ENCODE measurements at regions not wholly inside any gene's neighbourhood (a gene's known extent, or its start where the extent isn't known, plus 50 kb on each side); places are given as distances from the start of the nearest gene placed in this dataset.

- Histone ChIP-seq H3K4me2 (ENCODE audit: insufficient read depth, low read length) (no peak overlapping the region), H3K27ac (ENCODE audit: low read length) (no peak overlapping the region), H3K79me2 (ENCODE audit: insufficient read depth, low read length) (no peaks in the 10 kb centered on the region), H3K4me3 (ENCODE audit: low read depth in 1 of 2, low read length in 2 of 2) (no peak overlapping the region), H3K9ac (ENCODE audit: low read depth, low read length) (no peak overlapping the region), H3K36me3 (ENCODE audit: insufficient read depth, low read length) (no peaks in the 10 kb centered on the region), H3K27me3 (ENCODE audit: insufficient read depth, low read length, poor library complexity) (no peaks in the 10 kb centered on the region), H2AFZ (ENCODE audit: low read depth, low read length) (no peak overlapping the region), H3K9me3 (ENCODE audit: insufficient read depth, low read length, severe bottlenecking) (peaks cover 6% of the 10 kb centered on the region), H4K20me1 (ENCODE audit: insufficient read depth, low read length) (no peaks in the 10 kb centered on the region), H3K4me1 (ENCODE audit: insufficient read depth, low read length) (peaks cover 5% of the 10 kb centered on the region)
- ATAC-seq (ENCODE audit: insufficient read depth, low read depth) (no peak), DNase-seq (no peak)
- TF ChIP-seq CTCF (IDR thresholded peaks at IDR 0.05; ENCODE audit: borderline replicate concordance, extremely low read depth, low read length, poor library complexity, severe bottlenecking) (no peak), EZH2 (IDR thresholded peaks at IDR 0.05; ENCODE audit: borderline replicate concordance, low read depth, low read length, severe bottlenecking) (no peak)
These were observed 96.5 kb upstream of the PRR23E start for GRCh38 chr3:127096256-127097071.

DNA sequence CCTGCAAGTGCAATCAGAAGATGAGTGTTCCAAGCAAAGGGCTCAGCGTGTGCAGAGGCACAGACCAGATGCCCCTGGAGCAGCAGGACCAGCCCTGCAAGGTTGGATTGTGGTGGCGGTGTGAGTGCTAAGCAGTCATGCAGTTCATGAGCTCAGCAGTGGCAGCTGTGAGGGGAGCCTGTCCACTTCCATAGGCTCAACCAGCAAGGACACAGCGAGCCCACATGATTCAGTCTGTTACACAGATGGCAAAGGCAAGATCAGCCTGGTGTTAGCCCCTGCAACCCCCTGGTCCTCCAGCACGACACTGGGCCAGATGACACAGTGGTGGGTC, 95.9 kb upstream of the PRR23E start:
- H3K4me2 ChIP-seq (ENCODE audit: insufficient read depth, low read length) = no peak overlapping the region
- H3K27me3 ChIP-seq (ENCODE audit: insufficient read depth, low read length, poor library complexity) = no peaks in the 10 kb centered on the region
- H3K36me3 ChIP-seq (ENCODE audit: insufficient read depth, low read length) = no peaks in the 10 kb centered on the region
- ATAC-seq (ENCODE audit: insufficient read depth, low read depth) (no peak), DNase-seq (no peak)
- H2AFZ ChIP-seq (ENCODE audit: low read depth, low read length) = no peak overlapping the region
- no peak overlapping the region for H3K4me3 ChIP-seq (ENCODE audit: low read depth in 1 of 2, low read length in 2 of 2)
- H3K9ac ChIP-seq (ENCODE audit: low read depth, low read length) = no peak overlapping the region
- H3K79me2 ChIP-seq (ENCODE audit: insufficient read depth, low read length) = no peaks in the 10 kb centered on the region
- no peaks in the 10 kb centered on the region for H4K20me1 ChIP-seq (ENCODE audit: insufficient read depth, low read length)
- no peaks in the 10 kb centered on the region for H3K4me1 ChIP-seq (ENCODE audit: insufficient read depth, low read length)
- TF ChIP-seq EZH2 (IDR thresholded peaks at IDR 0.05; ENCODE audit: borderline replicate concordance, low read depth, low read length, severe bottlenecking) (no peak), CTCF (IDR thresholded peaks at IDR 0.05; ENCODE audit: borderline replicate concordance, extremely low read depth, low read length, poor library complexity, severe bottlenecking) (no peak)
- H3K27ac ChIP-seq (ENCODE audit: low read length) = no peak overlapping the region
- H3K9me3 ChIP-seq (ENCODE audit: insufficient read depth, low read length, severe bottlenecking) = peaks cover 6% of the 10 kb centered on the region

- H3K36me3 ChIP-seq (ENCODE audit: insufficient read depth, low read length) = no peaks in the 10 kb centered on the region
- H3K4me1 ChIP-seq (ENCODE audit: insufficient read depth, low read length) = no peaks in the 10 kb centered on the region
- no peak for ATAC-seq (ENCODE audit: insufficient read depth, low read depth)
- no peak for DNase-seq
- H3K4me3 ChIP-seq (ENCODE audit: low read depth in 1 of 2, low read length in 2 of 2) = no peak overlapping the region
- H3K27me3 ChIP-seq (ENCODE audit: insufficient read depth, low read length, poor library complexity) = no peaks in the 10 kb centered on the region
- no peak overlapping the region for H3K27ac ChIP-seq (ENCODE audit: low read length)
- H3K9ac ChIP-seq (ENCODE audit: low read depth, low read length) = no peak overlapping the region
- peaks cover 6% of the 10 kb centered on the region for H3K9me3 ChIP-seq (ENCODE audit: insufficient read depth, low read length, severe bottlenecking)
- no peak for TF ChIP-seq CTCF (IDR thresholded peaks at IDR 0.05; ENCODE audit: borderline replicate concordance, extremely low read depth, low read length, poor library complexity, severe bottlenecking)
- TF ChIP-seq EZH2 (IDR thresholded peaks at IDR 0.05; ENCODE audit: borderline replicate concordance, low read depth, low read length, severe bottlenecking) = no peak
- H2AFZ ChIP-seq (ENCODE audit: low read depth, low read length) = no peak overlapping the region
- H4K20me1 ChIP-seq (ENCODE audit: insufficient read depth, low read length) = no peaks in the 10 kb centered on the region
- no peak overlapping the region for H3K4me2 ChIP-seq (ENCODE audit: insufficient read depth, low read length)
- H3K79me2 ChIP-seq (ENCODE audit: insufficient read depth, low read length) = no peaks in the 10 kb centered on the region
These were observed 95.5 kb upstream of the PRR23E start for GRCh38 chr3:127097481-127097880.
